T-helper 2 cell treated with Interferon-gamma antibody and Interleukin-4, amounts not matched to agents 5 μg/mL and 100 μg/mL, for 36 hours (primary cell): ENCODE measurements at regions not wholly inside any gene's neighbourhood (a gene's known extent, or its start where the extent isn't known, plus 50 kb on each side); places are given as distances from the start of the nearest gene placed in this dataset.

ENCODE experiments used
- DNase-seq: peaks from one replicate; pipeline ENCODE4 v3.0.0; 2021; ENCODE audit warnings: low spot score
- H3K27ac Mint-ChIP-seq: one replicate; pipeline ENCODE4 v1.8.0; 2021; ENCODE audit warnings: mild to moderate bottlenecking, mixed read lengths
- H3K27me3 Mint-ChIP-seq: one replicate; pipeline ENCODE4 v1.8.0; 2021; ENCODE audit warnings: low read depth, mixed read lengths
- H3K36me3 Mint-ChIP-seq: one replicate; pipeline ENCODE4 v1.8.0; 2021; ENCODE audit warnings: low read depth, mixed read lengths
- H3K4me1 Mint-ChIP-seq: one replicate; pipeline ENCODE4 v1.8.0; 2021; ENCODE audit warnings: low read depth, mixed read lengths
- H3K4me3 Mint-ChIP-seq: one replicate; pipeline ENCODE4 v1.8.0; 2022; ENCODE audit warnings: mild to moderate bottlenecking, moderate library complexity, mixed read lengths
- H3K9me3 Mint-ChIP-seq: one replicate; pipeline ENCODE4 v1.8.0; 2021; ENCODE audit warnings: mixed read lengths

- Mint-ChIP-seq H3K9me3 (peaks cover 11% of the 10 kb centered on the region), H3K4me1 (no peaks in the 10 kb centered on the region), H3K27me3 (no peaks in the 10 kb centered on the region), H3K27ac (no peak overlapping the region), H3K4me3 (no peak overlapping the region), H3K36me3 (no peaks in the 10 kb centered on the region)
- DNase-seq = no peak
Observed at GRCh38 chr18:27855486-27855885, 321.4 kb downstream of the CDH2 start.

GRCh38 chr18:27854631-27855030, 322.3 kb downstream of the CDH2 start:
- no peak overlapping the region for H3K27ac Mint-ChIP-seq
- no peak for DNase-seq
- no peaks in the 10 kb centered on the region for H3K27me3 Mint-ChIP-seq
- no peaks in the 10 kb centered on the region for H3K4me1 Mint-ChIP-seq
- H3K4me3 Mint-ChIP-seq = no peak overlapping the region
- H3K36me3 Mint-ChIP-seq = no peaks in the 10 kb centered on the region
- H3K9me3 Mint-ChIP-seq = peaks cover 11% of the 10 kb centered on the region

- no peaks in the 10 kb centered on the region for H3K4me1 Mint-ChIP-seq
- H3K36me3 Mint-ChIP-seq = no peaks in the 10 kb centered on the region
- H3K9me3 Mint-ChIP-seq = peaks cover 33% of the 10 kb centered on the region
- no peak for DNase-seq
- no peak overlapping the region for H3K27ac Mint-ChIP-seq
- H3K4me3 Mint-ChIP-seq = no peak overlapping the region
- no peaks in the 10 kb centered on the region for H3K27me3 Mint-ChIP-seq
Observed at GRCh38 chr18:27848336-27848735, 328.6 kb downstream of the CDH2 start.

GRCh38 chr18:27847412-27847811, 329.5 kb downstream of the CDH2 start:
- H3K36me3 Mint-ChIP-seq = no peaks in the 10 kb centered on the region
- H3K9me3 Mint-ChIP-seq = peaks cover 39% of the 10 kb centered on the region
- no peaks in the 10 kb centered on the region for H3K27me3 Mint-ChIP-seq
- H3K4me1 Mint-ChIP-seq = no peaks in the 10 kb centered on the region
- H3K27ac Mint-ChIP-seq = no peak overlapping the region
- DNase-seq = no peak
- no peak overlapping the region for H3K4me3 Mint-ChIP-seq

DNA sequence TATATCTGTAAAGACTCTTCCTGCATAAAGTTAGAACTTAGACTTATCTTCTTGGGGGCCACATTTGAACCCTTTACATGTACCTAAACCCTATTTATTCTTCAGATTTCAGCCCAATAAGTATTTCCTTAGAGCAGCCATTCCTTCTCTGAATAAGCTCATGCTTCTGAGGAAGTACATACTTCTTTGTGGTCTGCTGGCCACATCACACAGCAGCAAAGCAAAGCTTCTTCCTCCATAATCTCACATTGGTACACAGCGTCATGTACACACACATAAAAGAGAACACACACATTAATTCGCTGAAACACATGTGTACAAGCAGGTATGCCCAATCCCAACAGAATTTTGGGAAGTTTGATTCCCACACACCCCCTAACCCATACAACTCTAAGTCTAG, 331.0 kb downstream of the CDH2 start:
- Mint-ChIP-seq H3K4me3 (no peak overlapping the region), H3K4me1 (no peaks in the 10 kb centered on the region), H3K9me3 (peaks cover 50% of the 10 kb centered on the region), H3K36me3 (no peaks in the 10 kb centered on the region), H3K27me3 (no peaks in the 10 kb centered on the region), H3K27ac (no peak overlapping the region)
- DNase-seq = no peak

GRCh38 chr18:27843783-27844777, 332.9 kb downstream of the CDH2 start:
- peaks cover 56% of the 10 kb centered on the region for H3K9me3 Mint-ChIP-seq
- no peak overlapping the region for H3K27ac Mint-ChIP-seq
- no peak for DNase-seq
- no peaks in the 10 kb centered on the region for H3K27me3 Mint-ChIP-seq
- no peaks in the 10 kb centered on the region for H3K36me3 Mint-ChIP-seq
- H3K4me3 Mint-ChIP-seq = no peak overlapping the region
- H3K4me1 Mint-ChIP-seq = no peaks in the 10 kb centered on the region

- H3K36me3 Mint-ChIP-seq = no peaks in the 10 kb centered on the region
- H3K27me3 Mint-ChIP-seq = no peaks in the 10 kb centered on the region
Observed at GRCh38 chr18:27839141-27839540, 337.8 kb downstream of the CDH2 start.

DNA sequence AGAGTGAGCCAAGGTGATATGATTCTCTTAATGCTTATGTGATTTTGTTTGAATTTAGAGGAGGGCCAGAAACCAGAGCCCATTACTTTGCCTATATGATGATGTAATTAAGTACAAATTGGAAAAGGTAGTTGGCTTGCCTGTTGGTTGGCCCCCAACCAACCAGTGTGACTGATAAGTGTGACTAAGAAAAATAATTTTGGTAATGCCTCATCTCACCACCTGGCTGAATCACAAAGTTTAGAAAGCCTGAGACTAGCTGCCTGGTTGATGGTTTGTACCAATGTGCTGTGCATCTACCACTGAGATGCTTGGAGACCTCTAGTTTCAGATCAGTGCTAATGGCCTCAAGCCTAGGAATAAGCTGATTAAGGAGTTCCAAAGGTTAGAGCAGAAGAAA, 338.7 kb downstream of the CDH2 start:
- Mint-ChIP-seq H3K4me1 (no peaks in the 10 kb centered on the region), H3K27ac (no peak overlapping the region), H3K27me3 (no peaks in the 10 kb centered on the region), H3K36me3 (no peaks in the 10 kb centered on the region), H3K9me3 (peaks cover 44% of the 10 kb centered on the region), H3K4me3 (no peak overlapping the region)
- no peak for DNase-seq

More at GRCh38 chr18:27839141-27839540, 337.8 kb downstream of the CDH2 start:
- Mint-ChIP-seq H3K9me3 (peaks cover 48% of the 10 kb centered on the region), H3K4me3 (no peak overlapping the region), H3K4me1 (no peaks in the 10 kb centered on the region), H3K27ac (no peak overlapping the region)
- no peak for DNase-seq

DNA sequence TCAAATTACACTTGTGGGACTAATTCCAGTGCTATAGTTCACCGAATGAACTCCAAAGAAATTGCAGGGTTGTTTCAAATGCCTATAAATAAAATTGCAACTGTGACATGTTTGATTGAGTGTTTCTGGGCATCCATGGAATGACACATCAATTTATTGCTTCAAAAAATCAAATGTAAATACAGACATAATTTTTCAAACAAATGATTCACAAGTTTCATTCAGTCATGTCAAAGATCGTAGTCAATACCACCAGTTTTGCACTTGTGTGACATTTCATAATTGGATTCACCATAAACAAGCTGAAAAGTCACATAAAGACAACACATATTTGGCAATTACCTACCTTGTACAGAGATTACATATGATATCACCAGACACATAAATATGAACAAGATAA, 350.8 kb downstream of the CDH2 start:
- no peak for DNase-seq
- peaks cover 41% of the 10 kb centered on the region for H3K9me3 Mint-ChIP-seq
- no peaks in the 10 kb centered on the region for H3K36me3 Mint-ChIP-seq
- no peak overlapping the region for H3K27ac Mint-ChIP-seq
- H3K27me3 Mint-ChIP-seq = no peaks in the 10 kb centered on the region
- H3K4me1 Mint-ChIP-seq = no peaks in the 10 kb centered on the region
- H3K4me3 Mint-ChIP-seq = no peak overlapping the region

DNA sequence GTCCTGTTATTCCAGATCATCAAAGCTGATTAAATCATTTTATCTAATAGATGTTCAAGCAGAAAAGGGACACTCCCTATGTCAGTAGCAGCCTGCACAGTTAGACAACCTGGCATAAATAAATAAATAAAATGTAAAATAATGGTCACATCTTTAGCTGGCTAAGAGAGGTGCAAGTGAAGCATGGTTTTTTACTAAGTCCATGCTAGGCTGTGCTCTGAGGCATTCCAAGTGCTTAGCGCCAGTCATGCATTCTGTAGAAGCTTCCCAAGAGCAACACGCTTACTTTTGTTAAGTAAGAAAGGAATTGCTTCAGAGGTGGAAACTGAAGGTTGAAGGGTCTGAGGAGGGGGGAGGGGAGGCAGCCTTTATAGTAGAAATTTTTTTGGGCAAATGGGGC, 351.2 kb downstream of the CDH2 start:
- DNase-seq = no peak
- no peaks in the 10 kb centered on the region for H3K4me1 Mint-ChIP-seq
- H3K4me3 Mint-ChIP-seq = no peak overlapping the region
- H3K9me3 Mint-ChIP-seq = peaks cover 38% of the 10 kb centered on the region
- no peaks in the 10 kb centered on the region for H3K36me3 Mint-ChIP-seq
- no peaks in the 10 kb centered on the region for H3K27me3 Mint-ChIP-seq
- no peak overlapping the region for H3K27ac Mint-ChIP-seq

GRCh38 chr18:27824841-27825681, 351.9 kb downstream of the CDH2 start:
- Mint-ChIP-seq H3K27ac (no peak overlapping the region), H3K4me3 (no peak overlapping the region), H3K36me3 (no peaks in the 10 kb centered on the region), H3K27me3 (no peaks in the 10 kb centered on the region), H3K9me3 (peaks cover 35% of the 10 kb centered on the region), H3K4me1 (no peaks in the 10 kb centered on the region)
- no peak for DNase-seq

DNA sequence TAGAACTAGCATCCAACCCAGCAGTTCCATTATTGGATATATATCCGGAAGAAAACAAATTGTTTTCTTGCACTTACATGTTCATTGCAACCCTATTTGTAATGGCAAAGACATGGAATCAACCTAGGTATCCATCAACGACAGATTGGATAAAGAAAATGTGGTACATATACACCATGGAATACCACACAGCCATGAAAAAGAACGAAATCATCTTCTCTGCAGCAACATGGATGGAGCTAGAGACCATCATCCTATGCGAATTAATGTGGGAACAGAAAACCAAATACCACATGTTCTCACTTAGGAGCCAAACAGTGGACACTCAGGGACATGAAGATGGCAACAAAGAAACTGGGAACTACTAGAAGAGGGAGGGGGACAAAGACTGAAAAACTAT, 352.7 kb downstream of the CDH2 start:
- Mint-ChIP-seq H3K4me1 (no peaks in the 10 kb centered on the region), H3K27me3 (no peaks in the 10 kb centered on the region), H3K27ac (no peak overlapping the region)

DNA sequence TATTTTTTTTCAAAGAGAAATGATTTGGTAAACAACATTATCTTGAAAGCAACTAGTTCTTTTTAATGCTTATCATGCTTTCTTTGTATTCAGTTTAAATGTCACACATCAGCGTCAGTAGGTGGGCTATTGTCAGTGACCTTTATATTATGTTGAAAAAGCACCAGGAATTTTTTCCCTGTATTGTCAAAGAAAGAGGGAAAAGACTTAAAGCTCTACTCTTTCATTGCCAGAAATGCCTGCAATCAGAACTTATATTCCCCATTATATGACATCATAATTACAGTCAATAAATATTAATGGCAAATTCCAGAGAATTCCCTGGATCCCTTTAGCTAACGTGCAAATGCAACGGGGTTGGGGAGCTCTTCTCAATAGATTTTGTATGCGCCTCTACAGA, 353.9 kb downstream of the CDH2 start:
- no peak for DNase-seq
- Mint-ChIP-seq H3K27ac (no peak overlapping the region), H3K4me3 (no peak overlapping the region), H3K36me3 (no peaks in the 10 kb centered on the region), H3K27me3 (no peaks in the 10 kb centered on the region), H3K9me3 (peaks cover 34% of the 10 kb centered on the region), H3K4me1 (no peaks in the 10 kb centered on the region)

More for the DNA sequence above, 352.7 kb downstream of the CDH2 start:
- H3K4me3 Mint-ChIP-seq = no peak overlapping the region
- no peaks in the 10 kb centered on the region for H3K36me3 Mint-ChIP-seq
- DNase-seq = no peak
- peaks cover 32% of the 10 kb centered on the region for H3K9me3 Mint-ChIP-seq

DNA sequence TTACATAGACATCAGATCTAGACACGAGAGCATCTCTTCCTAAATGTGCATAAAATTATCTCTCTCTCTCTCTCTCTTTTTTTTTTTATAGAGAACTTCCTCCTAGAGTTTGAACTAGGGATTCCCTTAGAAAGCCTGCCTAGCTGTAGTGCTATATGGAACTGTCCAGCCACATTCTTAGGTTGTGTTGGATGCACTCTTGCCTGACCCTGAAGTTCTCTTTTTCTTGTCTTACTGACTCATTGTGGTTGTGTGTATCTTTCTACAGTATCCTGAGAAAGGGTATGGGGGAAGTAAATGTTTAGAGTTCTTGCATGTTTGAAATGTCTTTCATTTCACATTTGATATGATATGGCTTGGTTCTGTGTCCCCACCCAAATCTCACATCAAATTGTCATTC, 368.2 kb downstream of the CDH2 start:
- Mint-ChIP-seq H3K4me3 (no peak overlapping the region), H3K36me3 (no peaks in the 10 kb centered on the region), H3K27ac (no peak overlapping the region), H3K27me3 (no peaks in the 10 kb centered on the region), H3K4me1 (no peaks in the 10 kb centered on the region), H3K9me3 (peaks cover 23% of the 10 kb centered on the region)
- no peak for DNase-seq
